ENCODE measurements at regions not wholly inside any gene's neighbourhood (a gene's known extent, or its start where the extent isn't known, plus 50 kb on each side); places are given as distances from the start of the nearest gene placed in this dataset.

GRCh38 chr12:72723732-72724131 is 451.6 kb downstream of the TRHDE start:
- H3K27me3 Mint-ChIP-seq: no peaks in the 10 kb centered on the region
- no peak overlapping the region for H3K4me3 Mint-ChIP-seq
- H3K4me1 Mint-ChIP-seq (ENCODE audit: unreplicated experiment): no peaks in the 10 kb centered on the region
- DNase-seq (ENCODE audit: extremely low spot score, unreplicated experiment): no peak
- H3K36me3 Mint-ChIP-seq: no peaks in the 10 kb centered on the region
- H3K9me3 Mint-ChIP-seq: no peaks in the 10 kb centered on the region
- TF ChIP-seq, protein P1, sequence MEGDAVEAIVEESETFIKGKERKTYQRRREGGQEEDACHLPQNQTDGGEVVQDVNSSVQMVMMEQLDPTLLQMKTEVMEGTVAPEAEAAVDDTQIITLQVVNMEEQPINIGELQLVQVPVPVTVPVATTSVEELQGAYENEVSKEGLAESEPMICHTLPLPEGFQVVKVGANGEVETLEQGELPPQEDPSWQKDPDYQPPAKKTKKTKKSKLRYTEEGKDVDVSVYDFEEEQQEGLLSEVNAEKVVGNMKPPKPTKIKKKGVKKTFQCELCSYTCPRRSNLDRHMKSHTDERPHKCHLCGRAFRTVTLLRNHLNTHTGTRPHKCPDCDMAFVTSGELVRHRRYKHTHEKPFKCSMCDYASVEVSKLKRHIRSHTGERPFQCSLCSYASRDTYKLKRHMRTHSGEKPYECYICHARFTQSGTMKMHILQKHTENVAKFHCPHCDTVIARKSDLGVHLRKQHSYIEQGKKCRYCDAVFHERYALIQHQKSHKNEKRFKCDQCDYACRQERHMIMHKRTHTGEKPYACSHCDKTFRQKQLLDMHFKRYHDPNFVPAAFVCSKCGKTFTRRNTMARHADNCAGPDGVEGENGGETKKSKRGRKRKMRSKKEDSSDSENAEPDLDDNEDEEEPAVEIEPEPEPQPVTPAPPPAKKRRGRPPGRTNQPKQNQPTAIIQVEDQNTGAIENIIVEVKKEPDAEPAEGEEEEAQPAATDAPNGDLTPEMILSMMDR (conservative IDR thresholded peaks at IDR 0.05): no peak
- no peak overlapping the region for H3K27ac Mint-ChIP-seq

DNA sequence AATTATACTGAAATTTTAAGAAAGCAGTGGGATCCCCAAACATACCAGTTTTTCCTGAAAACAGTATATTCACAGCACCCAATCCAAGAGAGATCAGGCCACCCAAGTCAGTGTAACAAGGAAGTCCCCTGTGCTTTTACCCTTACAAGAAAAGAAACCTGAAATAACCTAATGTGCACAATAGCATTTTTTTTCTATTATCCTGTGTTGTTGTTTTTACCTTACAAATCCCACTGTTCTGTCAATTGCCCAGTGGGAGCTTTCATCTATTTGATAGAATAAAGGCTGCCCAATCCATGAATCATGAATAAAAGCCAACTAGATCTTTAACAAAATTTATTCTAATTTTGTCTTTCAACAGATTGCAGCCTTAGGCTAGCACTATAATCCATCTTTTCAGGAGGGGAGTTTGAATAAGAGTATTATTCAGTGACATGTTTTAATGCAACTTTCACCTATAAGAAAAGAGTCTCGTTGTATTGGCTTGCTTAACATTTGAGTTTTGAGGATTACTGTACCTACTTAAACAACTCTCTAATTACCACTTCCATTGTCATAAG is 457.4 kb downstream of the TRHDE start:
- no peak overlapping the region for H3K27ac Mint-ChIP-seq
- DNase-seq (ENCODE audit: extremely low spot score, unreplicated experiment): no peak
- no peaks in the 10 kb centered on the region for H3K9me3 Mint-ChIP-seq
- no peaks in the 10 kb centered on the region for H3K27me3 Mint-ChIP-seq
- no peaks in the 10 kb centered on the region for H3K36me3 Mint-ChIP-seq
- no peak overlapping the region for H3K4me3 Mint-ChIP-seq
- H3K4me1 Mint-ChIP-seq (ENCODE audit: unreplicated experiment): no peaks in the 10 kb centered on the region
- TF ChIP-seq, protein P1 (conservative IDR thresholded peaks at IDR 0.05): no peak

DNA sequence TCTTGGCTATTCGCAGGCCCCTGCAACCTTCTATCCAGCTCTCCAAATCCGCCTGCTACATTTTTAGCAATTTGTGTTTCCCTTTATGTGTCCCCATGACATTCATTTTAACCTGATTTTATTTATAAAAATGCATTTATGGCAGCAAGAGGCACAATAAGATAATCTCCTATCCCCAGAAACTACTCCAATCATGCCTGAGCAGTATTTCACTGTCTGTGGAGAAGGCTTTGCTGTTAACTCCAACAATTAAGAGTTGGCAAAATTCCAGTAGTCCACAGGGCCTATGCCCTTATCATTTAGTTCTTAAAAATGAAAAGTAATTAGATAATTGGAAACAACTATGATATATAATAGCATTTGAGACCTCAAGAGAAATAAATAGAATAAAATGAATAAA is 462.4 kb downstream of the TRHDE start:
- no peak overlapping the region for H3K4me3 Mint-ChIP-seq
- H3K27ac Mint-ChIP-seq: no peak overlapping the region
- no peaks in the 10 kb centered on the region for H3K27me3 Mint-ChIP-seq
- H3K4me1 Mint-ChIP-seq (ENCODE audit: unreplicated experiment): no peaks in the 10 kb centered on the region
- no peaks in the 10 kb centered on the region for H3K9me3 Mint-ChIP-seq
- no peaks in the 10 kb centered on the region for H3K36me3 Mint-ChIP-seq
- no peak for DNase-seq (ENCODE audit: extremely low spot score, unreplicated experiment)
- TF ChIP-seq, protein P1 (conservative IDR thresholded peaks at IDR 0.05): no peak

- H3K4me1 Mint-ChIP-seq (ENCODE audit: unreplicated experiment): no peaks in the 10 kb centered on the region
- H3K9me3 Mint-ChIP-seq: no peaks in the 10 kb centered on the region
- DNase-seq (ENCODE audit: extremely low spot score, unreplicated experiment): no peak
- TF ChIP-seq, protein P1 (conservative IDR thresholded peaks at IDR 0.05): no peak
- no peaks in the 10 kb centered on the region for H3K27me3 Mint-ChIP-seq
- no peak overlapping the region for H3K27ac Mint-ChIP-seq
- H3K4me3 Mint-ChIP-seq: no peak overlapping the region
- no peaks in the 10 kb centered on the region for H3K36me3 Mint-ChIP-seq
These were observed 466.6 kb downstream of the TRHDE start for GRCh38 chr12:72738811-72739210.

DNA sequence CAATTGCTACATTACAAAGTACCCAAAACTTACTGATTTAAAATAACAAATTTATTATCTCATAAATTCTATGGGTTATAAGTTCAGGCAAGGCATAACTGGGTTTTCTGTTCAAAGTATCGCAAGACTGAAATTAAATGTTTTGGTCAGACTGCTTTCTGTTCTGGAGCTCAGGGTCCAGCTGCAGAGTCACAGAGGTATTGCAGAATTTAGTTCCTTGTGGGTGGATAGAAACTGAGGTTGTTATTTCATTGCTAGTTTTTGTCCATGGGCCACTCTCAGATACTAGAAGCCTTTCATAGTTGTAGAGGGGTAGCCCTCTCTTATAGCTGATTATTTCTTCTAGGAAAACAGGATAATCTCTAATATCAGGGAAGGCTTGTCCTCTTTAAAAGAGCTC is 467.9 kb downstream of the TRHDE start:
- TF ChIP-seq, protein P1 (conservative IDR thresholded peaks at IDR 0.05): no peak
- H3K4me3 Mint-ChIP-seq: no peak overlapping the region
- no peaks in the 10 kb centered on the region for H3K4me1 Mint-ChIP-seq (ENCODE audit: unreplicated experiment)
- H3K27ac Mint-ChIP-seq: no peak overlapping the region
- no peaks in the 10 kb centered on the region for H3K27me3 Mint-ChIP-seq
- no peaks in the 10 kb centered on the region for H3K9me3 Mint-ChIP-seq
- H3K36me3 Mint-ChIP-seq: no peaks in the 10 kb centered on the region
- no peak for DNase-seq (ENCODE audit: extremely low spot score, unreplicated experiment)

DNA sequence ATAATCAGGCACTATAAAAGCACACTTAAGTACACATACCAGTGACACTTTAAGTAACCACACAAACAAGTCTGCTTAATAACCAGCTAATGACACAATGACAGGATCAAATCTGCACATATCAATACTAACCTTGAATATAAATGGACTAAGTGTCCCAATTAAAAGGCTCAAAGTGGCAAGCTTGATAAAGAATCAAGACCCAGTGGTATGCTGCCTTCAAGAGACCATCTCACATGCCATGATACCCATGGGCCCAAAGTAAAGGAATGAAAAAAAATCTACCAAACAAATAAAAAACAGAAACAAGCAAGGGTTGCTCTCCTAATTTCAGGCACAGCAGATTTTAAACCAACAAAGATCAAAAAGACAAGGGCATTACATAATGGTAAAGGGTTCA is 470.4 kb downstream of the TRHDE start:
- no peak for DNase-seq (ENCODE audit: extremely low spot score, unreplicated experiment)
- no peak overlapping the region for H3K27ac Mint-ChIP-seq
- no peaks in the 10 kb centered on the region for H3K36me3 Mint-ChIP-seq
- H3K4me1 Mint-ChIP-seq (ENCODE audit: unreplicated experiment): peaks cover 4% of the 10 kb centered on the region
- H3K4me3 Mint-ChIP-seq: no peak overlapping the region
- TF ChIP-seq, protein P1 (conservative IDR thresholded peaks at IDR 0.05): no peak
- H3K9me3 Mint-ChIP-seq: no peaks in the 10 kb centered on the region
- H3K27me3 Mint-ChIP-seq: no peaks in the 10 kb centered on the region

Measured in type B pancreatic cell (in vitro differentiated cells).